ENCODE measurements at regions not wholly inside any gene's neighbourhood (a gene's known extent, or its start where the extent isn't known, plus 50 kb on each side); places are given as distances from the start of the nearest gene placed in this dataset.
"Not testable (repeated sequence)": the region's sequence is repeated elsewhere in the genome, so short reads cannot be mapped to it uniquely, and the experiment has no call there.

DNA sequence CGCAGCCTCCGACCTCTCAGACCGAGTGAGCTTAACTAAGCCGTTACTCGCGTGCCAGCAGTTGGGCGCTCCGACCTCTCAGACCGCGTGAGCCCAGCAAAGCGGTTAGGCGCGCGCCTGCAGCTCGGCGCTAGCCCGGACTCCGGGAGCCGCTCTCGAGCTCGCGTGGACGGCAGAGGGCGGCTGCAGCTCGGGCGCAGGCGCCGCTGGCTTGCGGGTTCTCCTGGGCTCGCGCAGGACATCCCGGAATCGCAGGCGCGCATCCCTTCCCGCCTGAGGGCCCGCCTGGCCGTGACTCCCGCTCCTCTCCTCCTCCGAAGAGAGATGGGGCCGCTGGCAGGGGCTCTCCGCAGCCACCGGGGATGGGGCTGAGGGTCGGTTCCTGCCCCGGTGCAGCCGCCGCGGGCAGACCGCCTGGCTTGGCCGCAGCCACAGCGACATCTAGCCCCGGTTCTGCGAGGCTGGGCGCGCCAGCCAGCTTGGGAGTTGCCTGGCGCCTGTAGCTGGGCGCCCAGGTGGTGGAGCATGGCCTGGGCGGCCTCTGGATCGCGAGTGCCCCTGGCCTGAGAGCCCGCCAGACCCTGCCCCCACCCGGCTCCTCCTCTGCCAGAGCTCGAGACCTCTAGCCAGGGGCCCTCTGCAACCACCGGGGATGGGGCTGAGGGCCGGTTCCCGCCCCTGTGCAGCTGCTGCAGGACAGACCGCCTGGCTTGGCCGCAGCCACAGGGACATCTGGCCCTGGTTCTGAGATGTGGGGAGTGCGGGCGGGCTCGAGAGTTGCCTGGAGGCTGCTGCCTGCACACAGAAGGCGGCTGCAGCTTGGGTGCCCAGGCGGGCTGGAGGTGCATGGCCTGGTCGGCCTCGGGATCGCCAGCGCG, 85.7 kb upstream of the CCDC180 start:
- H3K36me3 ChIP-seq; H3K27ac ChIP-seq; intact Hi-C loops (cut with DNase I; ENCODE audit: low total_unique reads); H3K4me1 ChIP-seq; H3K9me3 ChIP-seq: not testable (repeated sequence)
- DNase-seq (ENCODE audit: low spot score in 2 of 2): peak; percentile 40 to 75
- Histone ChIP-seq H3K27me3 (peaks cover 11 to 33% of the 10 kb centered on the region in 2 donors), H3K4me3 (peak overlapping the region; percentile 3 to 55 (median 38))

DNA sequence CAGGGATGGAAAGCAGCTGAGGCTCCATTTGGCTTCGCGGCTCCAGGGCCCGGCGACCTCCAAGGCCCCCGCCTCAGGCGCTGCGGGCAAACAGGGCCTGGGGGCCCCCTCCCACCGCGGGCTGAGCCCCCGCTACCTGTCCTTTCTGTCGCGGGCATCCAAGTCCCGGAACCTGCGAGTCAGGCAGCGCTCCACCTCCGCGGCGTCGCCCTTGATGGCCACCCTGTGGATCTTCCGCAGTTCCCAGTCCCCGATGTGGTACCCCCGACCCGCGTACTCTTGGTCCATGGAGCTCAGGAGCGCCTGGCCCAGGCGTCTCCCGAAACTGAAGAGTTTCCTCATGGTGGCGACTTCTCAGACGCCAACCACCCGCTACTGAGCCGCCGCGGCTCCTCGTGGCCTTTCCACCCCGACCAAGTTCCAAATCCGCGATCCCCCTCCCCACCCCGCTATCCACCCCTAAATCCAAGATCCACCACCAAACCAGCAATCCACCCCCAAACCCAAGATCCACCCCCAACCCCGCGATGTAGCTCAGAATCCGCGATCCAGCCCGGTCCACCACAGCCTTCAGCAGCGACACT, 86.5 kb upstream of the CCDC180 start:
- Histone ChIP-seq H3K4me3 (peak overlapping the region in 2 of 3 donors; percentile 38 to 55), H3K36me3 (no peaks in the 10 kb centered on the region), H3K27me3 (peaks cover 11 to 33% of the 10 kb centered on the region in 2 donors), H3K4me1 (peaks cover 0 to 4% of the 10 kb centered on the region in 2 donors), H3K27ac (no peak overlapping the region), H3K9me3 (no peaks in the 10 kb centered on the region)
- intact Hi-C loops (cut with DNase I; ENCODE audit: low total_unique reads): no loop called here
- TF ChIP-seq POLR2A (IDR thresholded peaks at IDR 0.05): no peak
- TF ChIP-seq POLR2AphosphoS5 (IDR thresholded peaks at IDR 0.05): no peak
- TF ChIP-seq, protein P1, sequence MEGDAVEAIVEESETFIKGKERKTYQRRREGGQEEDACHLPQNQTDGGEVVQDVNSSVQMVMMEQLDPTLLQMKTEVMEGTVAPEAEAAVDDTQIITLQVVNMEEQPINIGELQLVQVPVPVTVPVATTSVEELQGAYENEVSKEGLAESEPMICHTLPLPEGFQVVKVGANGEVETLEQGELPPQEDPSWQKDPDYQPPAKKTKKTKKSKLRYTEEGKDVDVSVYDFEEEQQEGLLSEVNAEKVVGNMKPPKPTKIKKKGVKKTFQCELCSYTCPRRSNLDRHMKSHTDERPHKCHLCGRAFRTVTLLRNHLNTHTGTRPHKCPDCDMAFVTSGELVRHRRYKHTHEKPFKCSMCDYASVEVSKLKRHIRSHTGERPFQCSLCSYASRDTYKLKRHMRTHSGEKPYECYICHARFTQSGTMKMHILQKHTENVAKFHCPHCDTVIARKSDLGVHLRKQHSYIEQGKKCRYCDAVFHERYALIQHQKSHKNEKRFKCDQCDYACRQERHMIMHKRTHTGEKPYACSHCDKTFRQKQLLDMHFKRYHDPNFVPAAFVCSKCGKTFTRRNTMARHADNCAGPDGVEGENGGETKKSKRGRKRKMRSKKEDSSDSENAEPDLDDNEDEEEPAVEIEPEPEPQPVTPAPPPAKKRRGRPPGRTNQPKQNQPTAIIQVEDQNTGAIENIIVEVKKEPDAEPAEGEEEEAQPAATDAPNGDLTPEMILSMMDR (IDR thresholded peaks at IDR 0.05): no peak
- DNase-seq (ENCODE audit: low spot score in 2 of 2): no peak

DNA sequence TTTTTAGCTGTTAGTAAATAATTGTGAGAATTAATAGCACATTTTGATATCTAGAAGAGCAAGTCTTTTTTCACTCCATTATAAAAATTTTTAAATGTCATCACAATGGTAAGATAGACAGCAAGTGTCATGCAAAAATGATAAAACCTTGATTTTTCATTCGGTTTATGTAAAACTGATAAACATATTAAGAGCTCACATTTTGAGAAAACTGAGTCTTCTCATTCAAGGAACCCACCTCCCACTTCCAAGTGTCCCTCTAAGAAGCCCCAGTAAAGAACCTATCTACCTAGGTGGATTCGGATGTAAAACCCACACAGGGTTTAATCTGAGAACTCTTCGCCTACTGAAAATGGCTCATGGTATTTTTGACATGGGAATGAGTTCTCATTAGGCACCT, 87.1 kb upstream of the CCDC180 start:
- H3K27ac ChIP-seq; intact Hi-C loops (cut with DNase I; ENCODE audit: low total_unique reads); H3K36me3 ChIP-seq; DNase-seq (ENCODE audit: low spot score in 2 of 2); H3K4me3 ChIP-seq; H3K9me3 ChIP-seq; H3K4me1 ChIP-seq: not testable (repeated sequence)
- peaks cover 11 to 33% of the 10 kb centered on the region in 2 donors for H3K27me3 ChIP-seq

DNA sequence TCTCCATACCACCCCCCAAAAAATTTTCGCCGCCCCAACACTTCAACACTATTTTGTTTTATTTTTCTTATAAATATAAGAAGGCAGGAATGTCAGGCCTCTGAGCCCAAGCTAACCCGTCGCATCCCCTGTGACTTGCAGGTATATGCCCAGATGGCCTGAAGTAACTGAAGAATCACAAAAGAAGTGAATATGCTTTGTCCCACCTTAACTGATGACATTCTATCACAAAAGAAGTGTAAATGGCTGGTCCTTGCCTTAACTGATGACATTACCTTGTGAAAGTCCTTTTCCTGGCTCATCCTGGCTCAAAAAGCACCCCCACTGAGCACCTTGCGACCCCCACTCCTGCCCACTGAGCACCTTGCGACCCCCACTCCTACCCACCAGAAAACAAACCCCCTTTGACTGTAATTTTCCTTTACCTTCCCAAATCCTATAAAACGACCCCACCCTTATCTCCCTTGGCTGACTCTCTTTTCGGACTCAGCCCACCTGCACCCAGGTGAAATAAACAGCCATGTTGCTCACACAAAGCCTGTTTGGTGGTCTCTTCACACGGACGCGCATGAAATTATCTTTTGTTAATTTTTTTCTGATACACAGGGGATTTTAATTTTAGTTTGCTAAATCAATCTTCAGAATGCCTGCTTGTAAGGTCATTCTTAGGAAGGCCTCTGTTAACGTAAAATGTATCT, 87.9 kb upstream of the CCDC180 start:
- DNase-seq (ENCODE audit: low spot score in 2 of 2); H3K4me1 ChIP-seq; H3K36me3 ChIP-seq; H3K9me3 ChIP-seq; H3K27ac ChIP-seq; intact Hi-C loops (cut with DNase I; ENCODE audit: low total_unique reads); H3K4me3 ChIP-seq: not testable (repeated sequence)
- H3K27me3 ChIP-seq: peaks cover 11 to 33% of the 10 kb centered on the region in 2 donors

DNA sequence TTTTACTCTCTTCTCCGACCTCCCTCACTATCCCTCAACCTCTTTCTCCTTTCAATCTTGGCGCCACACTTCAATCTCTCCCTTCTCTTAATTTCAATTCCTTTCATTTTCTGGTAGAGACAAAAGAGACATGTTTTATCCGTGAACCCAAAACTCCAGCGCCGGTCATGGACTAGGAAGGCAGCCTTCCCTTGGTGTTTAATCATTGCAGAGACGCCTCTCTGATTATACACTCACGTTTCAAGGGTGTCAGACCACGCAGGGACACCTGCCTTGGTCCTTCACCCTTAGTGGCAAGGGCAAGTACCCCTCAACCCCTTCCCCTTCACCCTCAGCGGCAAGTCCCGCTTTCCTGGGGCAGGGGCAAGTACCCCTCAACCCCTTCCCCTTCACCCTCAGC, 92.3 kb upstream of the CCDC180 start:
- DNase-seq (ENCODE audit: low spot score in 2 of 2); intact Hi-C loops (cut with DNase I; ENCODE audit: low total_unique reads); H3K36me3 ChIP-seq; H3K4me3 ChIP-seq; H3K27ac ChIP-seq; H3K9me3 ChIP-seq; H3K4me1 ChIP-seq; H3K27me3 ChIP-seq: not testable (repeated sequence)

DNA sequence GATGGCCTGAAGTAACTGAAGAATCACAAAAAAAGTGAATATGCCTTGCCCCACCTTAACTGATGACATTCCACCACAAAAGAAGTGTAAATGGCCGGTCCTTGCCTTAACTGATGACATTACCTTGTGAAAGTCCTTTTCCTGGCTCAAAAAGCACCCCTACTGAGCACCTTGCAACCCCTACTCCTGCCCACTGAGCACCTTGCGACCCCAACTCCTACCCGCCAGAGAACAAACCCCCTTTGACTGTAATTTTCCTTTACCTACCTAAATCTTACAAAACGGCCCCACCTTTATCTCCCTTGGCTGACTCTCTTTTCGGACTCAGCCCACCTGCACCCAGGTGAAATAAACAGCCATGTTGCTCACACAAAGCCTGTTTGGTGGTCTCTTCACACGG, 92.9 kb upstream of the CCDC180 start:
- H3K4me1 ChIP-seq, H3K36me3 ChIP-seq: not testable (repeated sequence)

DNA sequence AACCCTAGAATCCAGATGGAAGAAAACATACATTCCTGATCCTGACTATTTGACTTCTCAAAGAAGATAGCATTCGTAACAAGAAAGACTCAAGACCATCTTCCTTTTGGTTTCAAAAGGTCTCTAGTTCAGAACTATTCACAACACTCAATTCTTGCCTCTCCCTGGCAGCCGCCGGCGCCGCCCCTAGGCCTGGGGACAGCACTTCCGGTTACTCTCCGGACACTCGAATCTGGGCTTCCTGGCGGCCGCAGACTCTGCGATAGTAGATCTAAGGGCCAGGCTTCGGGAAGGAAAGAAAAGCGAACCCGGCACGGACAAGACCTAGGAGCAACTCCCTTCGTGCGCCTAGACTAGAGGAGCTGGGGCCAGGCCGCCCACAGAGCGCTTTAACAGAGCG, 107.8 kb upstream of the CCDC180 start:
- H3K4me3 ChIP-seq; H3K4me1 ChIP-seq; H3K27me3 ChIP-seq; H3K36me3 ChIP-seq; intact Hi-C loops (cut with DNase I; ENCODE audit: low total_unique reads); H3K9me3 ChIP-seq; DNase-seq (ENCODE audit: low spot score in 2 of 2); H3K27ac ChIP-seq: not testable (repeated sequence)

More for the DNA sequence above, 92.9 kb upstream of the CCDC180 start:
- H3K27ac ChIP-seq; H3K4me3 ChIP-seq; H3K9me3 ChIP-seq; H3K27me3 ChIP-seq; DNase-seq (ENCODE audit: low spot score in 2 of 2); intact Hi-C loops (cut with DNase I; ENCODE audit: low total_unique reads): not testable (repeated sequence)

DNA sequence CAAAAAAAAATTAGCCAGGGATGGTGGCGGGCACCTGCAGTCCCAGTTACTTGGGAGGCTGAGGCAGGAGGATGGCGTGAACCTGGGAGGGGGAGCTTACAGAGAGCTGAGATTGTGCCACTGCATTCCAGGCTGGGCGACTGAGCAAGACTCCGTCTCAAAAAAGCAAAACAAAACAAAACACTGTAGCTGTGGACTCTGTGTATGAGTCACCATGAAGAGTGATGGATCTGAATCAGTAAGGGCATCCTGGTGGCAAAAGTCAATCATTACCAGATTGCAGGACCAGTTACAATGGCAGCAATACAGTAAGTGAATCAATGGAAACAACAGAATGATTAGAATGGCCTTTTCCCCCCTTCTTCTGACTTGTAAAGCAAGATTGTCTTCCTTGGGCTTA, 113.7 kb upstream of the CCDC180 start:
- H3K36me3 ChIP-seq; H3K4me1 ChIP-seq; H3K27me3 ChIP-seq; DNase-seq (ENCODE audit: low spot score in 2 of 2); intact Hi-C loops (cut with DNase I; ENCODE audit: low total_unique reads); H3K27ac ChIP-seq; H3K9me3 ChIP-seq; H3K4me3 ChIP-seq: not testable (repeated sequence)
